ENCODE measurements at regions not wholly inside any gene's neighbourhood (a gene's known extent, or its start where the extent isn't known, plus 50 kb on each side); places are given as distances from the start of the nearest gene placed in this dataset.

- H3K27ac ChIP-seq (replicated peaks), result no peak overlapping the region
- H3K9me3 ChIP-seq (replicated peaks), result no peaks in the 10 kb centered on the region
- H3K27me3 ChIP-seq (ENCODE audit: low read depth), result no peaks in the 10 kb centered on the region
- H3K4me1 ChIP-seq, result no peaks in the 10 kb centered on the region
- no peak for DNase-seq
- no peaks in the 10 kb centered on the region for H3K36me3 ChIP-seq
- intact Hi-C loops (cut with micrococcal nuclease), result no loop called here
- no peak overlapping the region for H3K4me3 ChIP-seq
- no peak for TF ChIP-seq CTCF (IDR thresholded peaks at IDR 0.05; ENCODE audit: borderline replicate concordance)
Observed at GRCh38 chr4:89616382-89616781, 220.6 kb downstream of the SNCA start.

- Histone ChIP-seq H3K27me3 (ENCODE audit: low read depth) (no peaks in the 10 kb centered on the region), H3K9me3 (replicated peaks) (no peaks in the 10 kb centered on the region), H3K4me3 (no peak overlapping the region), H3K27ac (replicated peaks) (no peak overlapping the region), H3K36me3 (no peaks in the 10 kb centered on the region), H3K4me1 (no peaks in the 10 kb centered on the region)
- TF ChIP-seq CTCF (IDR thresholded peaks at IDR 0.05; ENCODE audit: borderline replicate concordance), result no peak
- no peak for DNase-seq
- intact Hi-C loops (cut with micrococcal nuclease), result no loop called here
Observed at GRCh38 chr4:89615051-89615450, 221.9 kb downstream of the SNCA start.

- Histone ChIP-seq H3K36me3 (no peaks in the 10 kb centered on the region), H3K27me3 (ENCODE audit: low read depth) (no peaks in the 10 kb centered on the region), H3K4me1 (no peaks in the 10 kb centered on the region), H3K9me3 (replicated peaks) (no peaks in the 10 kb centered on the region), H3K4me3 (no peak overlapping the region), H3K27ac (replicated peaks) (no peak overlapping the region)
- DNase-seq, result no peak
- no peak for TF ChIP-seq CTCF (IDR thresholded peaks at IDR 0.05; ENCODE audit: borderline replicate concordance)
- intact Hi-C loops (cut with micrococcal nuclease), result no loop called here
Observed at GRCh38 chr4:89614155-89614554, 222.8 kb downstream of the SNCA start.

GRCh38 chr4:89610236-89610635 is 226.7 kb downstream of the SNCA start:
- H3K4me3 ChIP-seq, result no peak overlapping the region
- no peaks in the 10 kb centered on the region for H3K27me3 ChIP-seq (ENCODE audit: low read depth)
- H3K9me3 ChIP-seq (replicated peaks), result no peaks in the 10 kb centered on the region
- TF ChIP-seq CTCF (IDR thresholded peaks at IDR 0.05; ENCODE audit: borderline replicate concordance), result no peak
- intact Hi-C loops (cut with micrococcal nuclease), result no loop called here
- H3K27ac ChIP-seq (replicated peaks), result no peak overlapping the region
- H3K36me3 ChIP-seq, result no peaks in the 10 kb centered on the region
- H3K4me1 ChIP-seq, result no peaks in the 10 kb centered on the region
- no peak for DNase-seq

- no peaks in the 10 kb centered on the region for H3K4me1 ChIP-seq
- no peaks in the 10 kb centered on the region for H3K9me3 ChIP-seq (replicated peaks)
- no peak for DNase-seq
- H3K27me3 ChIP-seq (ENCODE audit: low read depth), result no peaks in the 10 kb centered on the region
- H3K27ac ChIP-seq (replicated peaks), result no peak overlapping the region
- H3K36me3 ChIP-seq, result no peaks in the 10 kb centered on the region
- intact Hi-C loops (cut with micrococcal nuclease), result no loop called here
- TF ChIP-seq CTCF (IDR thresholded peaks at IDR 0.05; ENCODE audit: borderline replicate concordance), result no peak
- no peak overlapping the region for H3K4me3 ChIP-seq
Observed at GRCh38 chr4:89609756-89610155, 227.2 kb downstream of the SNCA start.

- H3K27me3 ChIP-seq (ENCODE audit: low read depth), result no peaks in the 10 kb centered on the region
Observed at GRCh38 chr4:89604951-89605350, 232.0 kb downstream of the SNCA start.

More at GRCh38 chr4:89604951-89605350, 232.0 kb downstream of the SNCA start:
- Histone ChIP-seq H3K36me3 (no peaks in the 10 kb centered on the region), H3K4me1 (no peaks in the 10 kb centered on the region), H3K9me3 (replicated peaks) (no peaks in the 10 kb centered on the region), H3K27ac (replicated peaks) (no peak overlapping the region), H3K4me3 (no peak overlapping the region)
- intact Hi-C loops (cut with micrococcal nuclease), result no loop called here
- TF ChIP-seq CTCF (IDR thresholded peaks at IDR 0.05; ENCODE audit: borderline replicate concordance), result no peak
- DNase-seq, result no peak

Measured in left ventricle myocardium inferior (tissue), 1 donor.